Lower leg skin (tissue), 4 donors: ENCODE measurements at regions not wholly inside any gene's neighbourhood (a gene's known extent, or its start where the extent isn't known, plus 50 kb on each side); places are given as distances from the start of the nearest gene placed in this dataset.
"Not testable (repeated sequence)": the region's sequence is repeated elsewhere in the genome, so short reads cannot be mapped to it uniquely, and the experiment has no call there.

Experiments used
- DNase-seq, 2 donors: peaks; one replicate each; pipeline ENCODE4 v3.0.0-alpha.2; 2019; ENCODE audit warnings: low spot score in 2 of 2
- H3K4me3 ChIP-seq: fragments of 200-600 bp; sonication (generic); 2 replicates; pipeline ENCODE4 v1.5.1; 2017; ENCODE audit warnings: mild to moderate bottlenecking, low read depth; ENCODE audit not compliant: poor library complexity, severe bottlenecking
- POLR2A ChIP-seq, 2 donors: fragments of 450-650 bp; IDR thresholded peaks; one replicate each; pipeline ENCODE4 v1.6.1; 2016 to 2017; ENCODE audit warnings: antibody characterized with exemption in 2 of 2, mild to moderate bottlenecking in 1 of 2, moderate library complexity in 1 of 2
- WGBS, 2 donors: methylation state at CpG; one replicate each; pipeline ENCODE4 v1.1.5; 2018; 5-methylcytosine and 5-hydroxymethylcytosine counted together
- intact Hi-C: fragments of 100-400 bp; cut with DNase I; formaldehyde crosslinking; loops from one replicate; pipeline ENCODE4 v1.15.0; 2023; ENCODE audit warnings: low total_unique reads
- TF ChIP-seq, protein P1 (sequence below), 3 donors: fragments of 450-650 bp; IDR thresholded peaks; one replicate each; pipeline ENCODE4 v1.5.1; 2016; ENCODE audit warnings: antibody characterized with exemption in 3 of 3, mild to moderate bottlenecking in 3 of 3, moderate library complexity in 2 of 3

DNA sequence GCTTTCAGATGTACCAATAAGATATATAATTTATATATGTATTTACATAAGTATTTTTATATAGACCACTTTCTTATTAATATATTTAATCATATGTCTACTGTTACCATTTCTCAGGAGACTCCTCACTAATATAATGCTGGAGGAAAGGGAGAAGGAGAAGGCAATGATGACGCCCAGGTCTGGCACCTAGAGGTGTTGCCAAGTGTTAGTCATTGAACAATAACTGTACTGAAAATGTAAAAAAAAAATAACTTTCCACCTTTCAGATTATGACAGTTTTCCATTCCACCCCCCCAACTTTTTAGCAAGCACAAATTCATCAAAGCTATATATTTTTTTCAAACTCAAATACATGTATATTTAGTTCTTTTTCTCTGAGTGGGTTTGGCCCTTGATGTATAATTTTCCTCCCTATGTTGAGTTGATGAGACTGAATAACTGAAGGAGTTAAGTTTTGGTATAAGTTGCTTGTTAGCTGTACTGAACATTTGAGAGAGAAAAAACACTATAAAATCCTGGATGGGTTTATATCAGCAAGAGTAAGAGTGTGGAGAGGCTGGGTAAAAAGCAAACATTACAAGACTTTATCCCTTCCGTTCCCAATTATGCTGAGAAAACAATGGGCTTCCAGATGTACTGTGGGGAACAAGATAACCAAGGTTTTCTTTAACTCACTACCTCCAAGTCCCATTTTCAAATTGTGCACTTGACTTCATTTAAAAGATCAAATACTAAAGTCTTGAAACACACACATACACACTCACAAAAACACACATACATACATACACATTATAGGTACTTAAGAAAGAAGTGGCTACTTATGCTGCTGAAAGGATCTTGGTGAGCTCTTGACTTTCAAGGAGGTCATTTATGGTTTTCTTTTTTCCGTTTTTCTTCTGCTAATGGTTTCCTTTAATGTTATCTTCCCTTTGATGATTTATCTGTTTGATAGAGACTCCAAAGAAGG is 142.8 kb upstream of the IFNE start:
- no peak for TF ChIP-seq POLR2A (IDR thresholded peaks at IDR 0.05)
- TF ChIP-seq, protein P1, sequence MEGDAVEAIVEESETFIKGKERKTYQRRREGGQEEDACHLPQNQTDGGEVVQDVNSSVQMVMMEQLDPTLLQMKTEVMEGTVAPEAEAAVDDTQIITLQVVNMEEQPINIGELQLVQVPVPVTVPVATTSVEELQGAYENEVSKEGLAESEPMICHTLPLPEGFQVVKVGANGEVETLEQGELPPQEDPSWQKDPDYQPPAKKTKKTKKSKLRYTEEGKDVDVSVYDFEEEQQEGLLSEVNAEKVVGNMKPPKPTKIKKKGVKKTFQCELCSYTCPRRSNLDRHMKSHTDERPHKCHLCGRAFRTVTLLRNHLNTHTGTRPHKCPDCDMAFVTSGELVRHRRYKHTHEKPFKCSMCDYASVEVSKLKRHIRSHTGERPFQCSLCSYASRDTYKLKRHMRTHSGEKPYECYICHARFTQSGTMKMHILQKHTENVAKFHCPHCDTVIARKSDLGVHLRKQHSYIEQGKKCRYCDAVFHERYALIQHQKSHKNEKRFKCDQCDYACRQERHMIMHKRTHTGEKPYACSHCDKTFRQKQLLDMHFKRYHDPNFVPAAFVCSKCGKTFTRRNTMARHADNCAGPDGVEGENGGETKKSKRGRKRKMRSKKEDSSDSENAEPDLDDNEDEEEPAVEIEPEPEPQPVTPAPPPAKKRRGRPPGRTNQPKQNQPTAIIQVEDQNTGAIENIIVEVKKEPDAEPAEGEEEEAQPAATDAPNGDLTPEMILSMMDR (IDR thresholded peaks at IDR 0.05), result no peak
- intact Hi-C loops, result no loop called here
- H3K4me3 ChIP-seq, result no peak overlapping the region
- WGBS, 2 donors, result 57 to 72% methylated on average over 3 of the region's 3 CpGs
- DNase-seq, result peak in 1 of 2 donors; percentile 45

DNA sequence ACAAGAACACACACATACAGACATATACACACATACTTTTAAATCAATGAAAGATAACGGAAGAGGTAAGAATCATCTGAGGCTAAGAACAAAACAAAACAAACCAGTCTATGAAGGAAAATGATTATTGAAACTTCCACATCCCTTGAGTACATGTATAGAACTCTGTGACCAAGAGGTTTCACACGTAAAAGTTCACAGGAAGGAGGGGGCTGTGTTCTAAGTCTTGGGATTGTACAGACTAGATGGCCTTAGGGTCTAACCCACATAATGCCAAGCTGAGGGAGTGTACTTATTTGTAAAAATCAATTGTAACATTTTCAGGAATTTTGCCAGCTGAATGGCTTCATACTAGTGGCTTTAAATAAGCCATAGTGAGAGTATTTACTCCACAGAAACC is 144.4 kb upstream of the IFNE start:
- intact Hi-C loops, result no loop called here
- WGBS, 2 donors, result 67 to 72% methylated on average over 2 of the region's 2 CpGs
- no peak overlapping the region for H3K4me3 ChIP-seq
- TF ChIP-seq, protein P1 (IDR thresholded peaks at IDR 0.05), result no peak
- no peak for TF ChIP-seq POLR2A (IDR thresholded peaks at IDR 0.05)
- DNase-seq, result no peak

DNA sequence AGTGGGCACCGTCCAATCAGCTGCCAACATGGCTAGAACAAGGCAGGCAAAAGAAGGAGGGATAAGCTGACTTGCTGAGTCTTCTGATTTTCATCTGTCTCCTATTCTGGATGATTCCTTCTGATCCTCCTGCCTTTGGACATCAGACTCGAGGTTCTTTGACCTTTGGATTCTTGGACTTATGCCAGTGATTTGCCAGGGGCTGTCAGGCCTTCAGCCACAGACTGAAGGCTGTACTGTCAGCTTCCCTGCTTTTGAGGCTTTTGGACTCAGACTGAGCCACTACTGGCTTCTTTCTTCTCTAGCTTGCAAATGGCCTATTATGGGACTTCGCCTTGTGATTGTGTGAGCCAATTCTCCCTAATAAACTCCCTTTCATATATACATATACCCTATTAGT is 146.8 kb upstream of the IFNE start:
- DNase-seq, intact Hi-C loops, H3K4me3 ChIP-seq: not testable (repeated sequence)
- WGBS, 2 donors, result 69 to 78% methylated on average over 3 of the region's 3 CpGs

DNA sequence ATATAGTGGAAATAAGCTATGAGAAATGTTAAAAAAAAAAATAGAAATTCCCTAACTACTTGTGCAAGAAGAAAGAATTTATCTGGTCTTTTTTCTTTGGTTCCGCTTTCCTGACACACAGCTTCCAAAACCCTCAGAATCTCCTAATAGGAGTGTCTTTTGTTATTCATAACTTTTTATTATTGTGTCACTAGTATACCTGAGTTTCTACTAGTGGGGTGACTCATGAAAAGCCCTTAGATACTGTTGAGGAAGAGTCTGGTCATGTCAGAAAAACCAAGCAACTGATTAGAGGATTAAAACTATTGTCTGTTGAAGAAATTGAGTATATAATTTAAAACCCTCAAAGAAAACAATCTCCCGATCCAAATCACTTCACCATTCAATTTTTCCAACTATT is 152.8 kb upstream of the IFNE start:
- intact Hi-C loops, result no loop called here
- DNase-seq, result no peak
- WGBS, 2 donors, result 56 to 66% methylated on average over 2 of the region's 2 CpGs
- TF ChIP-seq, protein P1 (IDR thresholded peaks at IDR 0.05), result no peak
- TF ChIP-seq POLR2A (IDR thresholded peaks at IDR 0.05), result no peak
- no peak overlapping the region for H3K4me3 ChIP-seq

DNA sequence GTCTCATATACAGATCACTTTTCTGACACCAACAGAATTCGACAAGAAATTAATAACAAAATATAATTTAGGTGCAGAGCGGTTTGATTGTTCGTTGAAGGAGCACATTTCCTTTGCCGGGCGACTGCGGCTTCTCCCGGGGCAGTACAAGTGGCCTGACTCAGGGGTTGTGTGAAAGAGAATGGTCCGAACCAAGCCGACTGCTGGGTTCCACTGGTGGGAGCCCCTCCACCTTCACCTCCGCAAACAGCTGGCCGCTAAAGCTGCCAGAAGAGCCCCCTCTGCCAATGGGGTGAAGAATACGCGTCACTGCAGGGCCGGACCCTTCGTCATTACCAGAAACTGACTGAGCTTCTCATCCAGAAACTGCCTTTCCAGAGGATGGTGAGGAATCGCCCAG is 156.0 kb upstream of the IFNE start:
- no peak overlapping the region for H3K4me3 ChIP-seq
- no peak for DNase-seq
- TF ChIP-seq, protein P1 (IDR thresholded peaks at IDR 0.05), result no peak
- TF ChIP-seq POLR2A (IDR thresholded peaks at IDR 0.05), result no peak
- 85 to 89% methylated on average over 16 of the region's 16 CpGs for WGBS, 2 donors
- intact Hi-C loops, result no loop called here

DNA sequence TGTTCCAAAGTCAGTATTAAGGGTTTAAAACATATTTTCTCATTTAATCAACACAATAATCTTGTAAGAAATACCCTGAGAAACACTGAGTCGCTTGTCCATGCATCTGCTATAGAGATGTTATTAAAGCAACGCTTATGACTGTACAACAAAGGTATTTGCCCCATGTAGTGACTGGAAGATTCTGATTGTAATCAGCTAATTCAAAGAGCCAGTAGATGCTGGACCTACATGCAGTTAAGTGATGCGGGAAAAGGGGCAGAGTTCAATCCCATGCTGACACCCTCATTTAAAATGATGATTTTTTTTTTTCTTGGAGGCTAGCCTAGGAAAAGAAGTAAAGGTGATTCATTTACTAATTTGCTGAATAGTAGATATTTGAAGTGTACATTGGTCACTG is 149.3 kb upstream of the MTAP start:
- no peak for TF ChIP-seq POLR2A (IDR thresholded peaks at IDR 0.05)
- TF ChIP-seq, protein P1 (IDR thresholded peaks at IDR 0.05), result no peak
- WGBS, 2 donors, result 72 to 85% methylated on average over 3 of the region's 3 CpGs
- no peak overlapping the region for H3K4me3 ChIP-seq
- DNase-seq, result no peak
- intact Hi-C loops, result no loop called here
